GM18868 (cell line): ENCODE measurements at regions not wholly inside any gene's neighbourhood (a gene's known extent, or its start where the extent isn't known, plus 50 kb on each side); places are given as distances from the start of the nearest gene placed in this dataset.
A peak's percentile ranks its signal among the peaks of the same experiment; 100 is the strongest.

ENCODE experiments used
- ATAC-seq: cut with Tn5 transposase; IDR thresholded peaks from one replicate; pipeline ENCODE4 v1.9.1; 2021; ENCODE audit warnings: mild to moderate bottlenecking, moderate library complexity; ENCODE audit not compliant: unreplicated experiment

- no peak for ATAC-seq
Observed at GRCh38 chr2:150140777-150141176, 346.7 kb downstream of the RND3 start.

GRCh38 chr2:150138587-150138986 is 348.9 kb downstream of the RND3 start:
- no peak for ATAC-seq

- ATAC-seq, result no peak
Observed at GRCh38 chr2:150137338-150138069, 350.0 kb downstream of the RND3 start.

- no peak for ATAC-seq
Observed at GRCh38 chr2:150136893-150137292, 350.6 kb downstream of the RND3 start.

- ATAC-seq, result no peak
Observed at GRCh38 chr2:150136401-150136800, 351.1 kb downstream of the RND3 start.

GRCh38 chr2:150135223-150135883 is 352.1 kb downstream of the RND3 start:
- no peak for ATAC-seq

- no peak for ATAC-seq
Observed at GRCh38 chr2:150134223-150134857, 353.1 kb downstream of the RND3 start.

GRCh38 chr2:150133623-150134022 is 353.8 kb downstream of the RND3 start:
- ATAC-seq, result peak; percentile 99

GRCh38 chr2:150129921-150130575 is 357.4 kb downstream of the RND3 start:
- no peak for ATAC-seq

GRCh38 chr2:150127995-150128394 is 359.5 kb downstream of the RND3 start:
- no peak for ATAC-seq

- peak; percentile 43 for ATAC-seq
Observed at GRCh38 chr2:150127346-150127990, 360.0 kb downstream of the RND3 start.

- ATAC-seq, result no peak
Observed at GRCh38 chr2:150126839-150127238, 360.6 kb downstream of the RND3 start.

GRCh38 chr2:150126143-150126740 is 361.2 kb downstream of the RND3 start:
- ATAC-seq, result no peak

- ATAC-seq, result no peak
Observed at GRCh38 chr2:150125708-150126107, 361.8 kb downstream of the RND3 start.

- ATAC-seq, result no peak
Observed at GRCh38 chr2:150125188-150125587, 362.3 kb downstream of the RND3 start.

GRCh38 chr2:150124739-150125138 is 362.7 kb downstream of the RND3 start:
- ATAC-seq, result no peak

GRCh38 chr2:150122871-150123613 is 364.4 kb downstream of the RND3 start:
- no peak for ATAC-seq

- ATAC-seq, result no peak
Observed at GRCh38 chr2:150122156-150122555, 365.3 kb downstream of the RND3 start.

- no peak for ATAC-seq
Observed at GRCh38 chr2:150120326-150120955, 367.0 kb downstream of the RND3 start.
